ENCODE measurements at regions not wholly inside any gene's neighbourhood (a gene's known extent, or its start where the extent isn't known, plus 50 kb on each side); places are given as distances from the start of the nearest gene placed in this dataset.

DNA sequence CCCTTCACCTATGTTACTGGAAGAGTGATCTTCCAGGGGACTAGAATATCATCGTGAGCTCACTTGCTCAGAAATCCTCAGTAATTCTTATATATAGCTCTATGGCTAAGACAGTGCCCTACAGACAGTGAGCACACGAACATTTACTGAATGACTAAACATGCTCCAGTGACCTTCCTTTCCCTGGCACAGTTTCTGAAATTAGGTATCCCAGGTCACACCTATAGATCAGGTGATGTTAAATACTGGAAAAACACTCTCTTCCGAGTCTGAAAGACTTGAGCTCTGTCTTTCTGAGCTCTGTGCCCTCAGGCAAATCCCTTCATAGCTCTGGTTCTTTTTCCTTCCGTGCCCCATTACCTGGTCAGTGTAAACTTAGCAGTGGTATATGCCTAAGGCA lies 239.4 kb upstream of the LRIG1 start:
- no peak overlapping the region for H3K27ac ChIP-seq (ENCODE audit: low read depth in 1 of 2, low read length in 2 of 2)
- TF ChIP-seq, protein P1, sequence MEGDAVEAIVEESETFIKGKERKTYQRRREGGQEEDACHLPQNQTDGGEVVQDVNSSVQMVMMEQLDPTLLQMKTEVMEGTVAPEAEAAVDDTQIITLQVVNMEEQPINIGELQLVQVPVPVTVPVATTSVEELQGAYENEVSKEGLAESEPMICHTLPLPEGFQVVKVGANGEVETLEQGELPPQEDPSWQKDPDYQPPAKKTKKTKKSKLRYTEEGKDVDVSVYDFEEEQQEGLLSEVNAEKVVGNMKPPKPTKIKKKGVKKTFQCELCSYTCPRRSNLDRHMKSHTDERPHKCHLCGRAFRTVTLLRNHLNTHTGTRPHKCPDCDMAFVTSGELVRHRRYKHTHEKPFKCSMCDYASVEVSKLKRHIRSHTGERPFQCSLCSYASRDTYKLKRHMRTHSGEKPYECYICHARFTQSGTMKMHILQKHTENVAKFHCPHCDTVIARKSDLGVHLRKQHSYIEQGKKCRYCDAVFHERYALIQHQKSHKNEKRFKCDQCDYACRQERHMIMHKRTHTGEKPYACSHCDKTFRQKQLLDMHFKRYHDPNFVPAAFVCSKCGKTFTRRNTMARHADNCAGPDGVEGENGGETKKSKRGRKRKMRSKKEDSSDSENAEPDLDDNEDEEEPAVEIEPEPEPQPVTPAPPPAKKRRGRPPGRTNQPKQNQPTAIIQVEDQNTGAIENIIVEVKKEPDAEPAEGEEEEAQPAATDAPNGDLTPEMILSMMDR (IDR thresholded peaks at IDR 0.05; ENCODE audit: low read depth, low read length, missing input control) = no peak
- TF ChIP-seq SP1 (IDR thresholded peaks at IDR 0.05) (no peak), NR2F2 (IDR thresholded peaks at IDR 0.05) (no peak), TAF1 (conservative IDR thresholded peaks at IDR 0.05) (no peak), RXRA (IDR thresholded peaks at IDR 0.05) (no peak)
- no peak for DNase-seq (ENCODE audit: low spot score)
- 91% methylated on average over 4 of the region's 4 CpGs for WGBS
- no peak overlapping the region for H3K9ac ChIP-seq (ENCODE audit: low read depth in 1 of 2, low read length in 2 of 2)
- no peak overlapping the region for H3K4me3 ChIP-seq (ENCODE audit: low read depth in 1 of 3, low read length in 3 of 3)
- no peaks in the 10 kb centered on the region for H3K4me1 ChIP-seq (ENCODE audit: control insufficient read depth in 4 of 4, insufficient read depth in 4 of 4, low read length in 3 of 4)
- no peaks in the 10 kb centered on the region for H3K9me3 ChIP-seq (ENCODE audit: control insufficient read depth in 4 of 4, low read length in 3 of 4)
- no peaks in the 10 kb centered on the region for H3K27me3 ChIP-seq (ENCODE audit: control insufficient read depth in 4 of 4, insufficient read depth in 4 of 4, low read length in 3 of 4)
- no peaks in the 10 kb centered on the region for H3K36me3 ChIP-seq (ENCODE audit: control insufficient read depth in 4 of 4, insufficient read depth in 3 of 4, low read depth in 1 of 4, low read length in 3 of 4)

DNA sequence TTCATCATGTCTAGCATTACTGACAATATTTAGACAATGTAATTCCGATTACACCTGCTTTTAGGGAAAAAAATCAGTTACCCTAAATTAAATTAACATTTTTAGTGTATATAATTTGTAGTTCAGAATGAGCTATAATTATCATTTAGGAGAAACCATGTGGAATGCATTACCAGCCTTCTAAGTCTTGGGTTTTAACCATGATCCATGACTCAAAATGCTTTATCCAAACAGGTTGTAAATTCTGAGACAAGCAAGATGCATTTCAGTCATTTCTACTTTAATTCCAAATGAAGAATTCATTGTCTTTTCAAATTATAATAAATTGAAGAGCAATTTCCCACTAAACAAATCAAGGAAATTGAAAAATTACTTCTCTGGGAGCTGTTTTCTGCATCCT lies 243.7 kb upstream of the LRIG1 start:
- 94% methylated on average over 1 of the region's 1 CpG for WGBS
- DNase-seq (ENCODE audit: low spot score) = no peak

More for the DNA sequence above, 243.7 kb upstream of the LRIG1 start:
- no peak overlapping the region for H3K9ac ChIP-seq (ENCODE audit: low read depth in 1 of 2, low read length in 2 of 2)
- H3K4me3 ChIP-seq (ENCODE audit: low read depth in 1 of 3, low read length in 3 of 3) = no peak overlapping the region
- H3K9me3 ChIP-seq (ENCODE audit: control insufficient read depth in 4 of 4, low read length in 3 of 4) = no peaks in the 10 kb centered on the region
- no peaks in the 10 kb centered on the region for H3K4me1 ChIP-seq (ENCODE audit: control insufficient read depth in 4 of 4, insufficient read depth in 4 of 4, low read length in 3 of 4)
- TF ChIP-seq REST (IDR thresholded peaks at IDR 0.05) = no peak
- TF ChIP-seq HNF4G (IDR thresholded peaks at IDR 0.05) = no peak
- TF ChIP-seq SP1 (IDR thresholded peaks at IDR 0.05) = no peak
- no peak for TF ChIP-seq NR2F2 (IDR thresholded peaks at IDR 0.05)
- no peak for TF ChIP-seq HNF4A (conservative IDR thresholded peaks at IDR 0.05)
- no peak for TF ChIP-seq FOXA1 (IDR thresholded peaks at IDR 0.05)
- no peak for TF ChIP-seq EGR1 (IDR thresholded peaks at IDR 0.05; ENCODE audit: low read depth in 2 of 2)
- no peak for TF ChIP-seq JUND (IDR thresholded peaks at IDR 0.05)
- no peak for TF ChIP-seq TAF1 (conservative IDR thresholded peaks at IDR 0.05)
- TF ChIP-seq ATF3 (IDR thresholded peaks at IDR 0.05) = no peak
- TF ChIP-seq, protein P2, sequence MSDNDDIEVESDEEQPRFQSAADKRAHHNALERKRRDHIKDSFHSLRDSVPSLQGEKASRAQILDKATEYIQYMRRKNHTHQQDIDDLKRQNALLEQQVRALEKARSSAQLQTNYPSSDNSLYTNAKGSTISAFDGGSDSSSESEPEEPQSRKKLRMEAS (IDR thresholded peaks at IDR 0.05) = no peak
- H3K27ac ChIP-seq (ENCODE audit: low read depth in 1 of 2, low read length in 2 of 2) = no peak overlapping the region
- H3K27me3 ChIP-seq (ENCODE audit: control insufficient read depth in 4 of 4, insufficient read depth in 4 of 4, low read length in 3 of 4) = no peaks in the 10 kb centered on the region
- no peaks in the 10 kb centered on the region for H3K36me3 ChIP-seq (ENCODE audit: control insufficient read depth in 4 of 4, insufficient read depth in 3 of 4, low read depth in 1 of 4, low read length in 3 of 4)

Measured in liver (tissue), 8 donors.